CD14-positive monocyte (primary cell): ENCODE measurements at regions not wholly inside any gene's neighbourhood (a gene's known extent, or its start where the extent isn't known, plus 50 kb on each side); places are given as distances from the start of the nearest gene placed in this dataset.

Experiments used
- DNase-seq, 3 donors: peaks; one replicate each; pipeline ENCODE4 v3.0.0-alpha.2; 2011 to 2022
- H2AFZ ChIP-seq: 2 replicates; pipeline ENCODE4 v1.6.0; 2012; ENCODE audit warnings: mild to moderate bottlenecking, low read depth, low read length, inconsistent platforms; ENCODE audit not compliant: insufficient read depth, poor library complexity, severe bottlenecking
- H3K27ac ChIP-seq, 2 donors: 1 replicate in 1 of 2; 2 replicates in 1 of 2; pipeline ENCODE4 v1.5.1; 2012 to 2013; ENCODE audit warnings: low read length in 2 of 2, control low read depth in 1 of 2, inconsistent platforms in 1 of 2, low read depth in 1 of 2, mild to moderate bottlenecking in 1 of 2
- H3K27me3 ChIP-seq, 2 donors: one replicate each; pipeline versions ENCODE4 v1.6.0 to v1.6.1; 2011 to 2013; ENCODE audit warnings: low read length in 2 of 2; ENCODE audit not compliant: control insufficient read depth in 2 of 2, insufficient read depth in 2 of 2
- H3K36me3 ChIP-seq, 2 donors: replicated peaks in 1 of 2; 1 replicate in 1 of 2; 2 replicates in 1 of 2; pipeline versions ENCODE4 v1.5.1 to v1.6.1; 2012 to 2013; ENCODE audit warnings: low read length in 2 of 2, control low read depth in 1 of 2, inconsistent platforms in 1 of 2, mild to moderate bottlenecking in 1 of 2; ENCODE audit not compliant: insufficient read depth in 2 of 2, control insufficient read depth in 1 of 2
- H3K4me1 ChIP-seq, 2 donors: 1 replicate in 1 of 2; 2 replicates in 1 of 2; pipeline versions ENCODE4 v1.5.1 to v1.6.1; 2012 to 2013; ENCODE audit warnings: low read length in 2 of 2, control low read depth in 1 of 2, inconsistent platforms in 1 of 2, mild to moderate bottlenecking in 1 of 2, moderate library complexity in 1 of 2; ENCODE audit not compliant: insufficient read depth in 2 of 2, control insufficient read depth in 1 of 2
- H3K4me2 ChIP-seq: replicated peaks from 2 replicates; pipeline ENCODE3; 2012; ENCODE audit warnings: low read length, moderate library complexity, mild to moderate bottlenecking; ENCODE audit not compliant: poor library complexity, severe bottlenecking; ENCODE audit errors: extremely low read depth
- H3K4me3 ChIP-seq, 3 experiments: fragments of 200-600 bp in 1 of 3; sonication (generic) in 1 of 3; replicated peaks in 1 of 3; 1 replicate in 2 of 3; 2 replicates in 1 of 3; pipeline ENCODE4 v1.5.1; 2011 to 2013; ENCODE audit warnings: low read length in 3 of 3, mild to moderate bottlenecking in 3 of 3, control low read depth in 2 of 3, low read depth in 2 of 3, inconsistent platforms in 1 of 3, moderate library complexity in 1 of 3
- H3K79me2 ChIP-seq: 2 replicates; pipeline ENCODE4 v1.6.0; 2012; ENCODE audit warnings: mild to moderate bottlenecking, control low read depth, inconsistent platforms, low read length, moderate library complexity; ENCODE audit not compliant: insufficient read depth
- H3K9ac ChIP-seq: 2 replicates; pipeline ENCODE4 v1.6.0; 2017; ENCODE audit warnings: low read length, mild to moderate bottlenecking; ENCODE audit not compliant: insufficient read depth, poor library complexity, severe bottlenecking
- H3K9me3 ChIP-seq, 2 donors: replicated peaks in 1 of 2; 1 replicate in 1 of 2; 2 replicates in 1 of 2; pipeline versions ENCODE4 v1.5.1 to v1.6.1; 2012 to 2013; ENCODE audit warnings: low read length in 2 of 2, control low read depth in 1 of 2; ENCODE audit not compliant: control insufficient read depth in 1 of 2, insufficient read depth in 1 of 2
- H4K20me1 ChIP-seq: 2 replicates; pipeline ENCODE4 v1.6.0; 2012; ENCODE audit warnings: mild to moderate bottlenecking, low read length, control low read depth, moderate library complexity; ENCODE audit not compliant: insufficient read depth
- H3K27ac Mint-ChIP-seq, 7 donors: one replicate each; pipeline ENCODE4 v1.8.0; 2020; ENCODE audit warnings: mild to moderate bottlenecking in 7 of 7, mixed read lengths in 7 of 7, moderate library complexity in 6 of 7, inconsistent platforms in 2 of 7
- H3K27me3 Mint-ChIP-seq, 3 donors: one replicate each; pipeline ENCODE4 v1.8.0; 2021 to 2022; ENCODE audit warnings: low read depth in 3 of 3, mild to moderate bottlenecking in 3 of 3, mixed read lengths in 3 of 3, moderate library complexity in 3 of 3, inconsistent platforms in 1 of 3
- H3K36me3 Mint-ChIP-seq, 2 donors: one replicate each; pipeline ENCODE4 v1.8.0; 2020; ENCODE audit warnings: mixed read lengths in 2 of 2, inconsistent platforms in 1 of 2, mild to moderate bottlenecking in 1 of 2
- H3K4me1 Mint-ChIP-seq: one replicate; pipeline ENCODE4 v1.8.0; 2020; ENCODE audit warnings: mild to moderate bottlenecking, mixed read lengths
- H3K4me3 Mint-ChIP-seq, 2 donors: one replicate each; pipeline ENCODE4 v1.8.0; 2020; ENCODE audit warnings: mild to moderate bottlenecking in 2 of 2, mixed read lengths in 2 of 2, moderate library complexity in 1 of 2
- H3K9me3 Mint-ChIP-seq, 7 donors: one replicate each; pipeline ENCODE4 v1.8.0; 2020 to 2022; ENCODE audit warnings: mixed read lengths in 7 of 7, mild to moderate bottlenecking in 6 of 7, moderate library complexity in 6 of 7, inconsistent platforms in 2 of 7
- WGBS: methylation state at CpG from one replicate; pipeline ENCODE4 v1.1.5; 2013; ENCODE audit warnings: missing lambda C conversion rate; ENCODE audit not compliant: insufficient coverage; 5-methylcytosine and 5-hydroxymethylcytosine counted together
- intact Hi-C, 2 donors: fragments of 100-400 bp; cut with micrococcal nuclease; formaldehyde crosslinking; loops; one replicate each; pipeline versions ENCODE4 v1.15.0 to v1.15.1; 2023
- TF ChIP-seq, protein P1 (sequence below): fragments of 200-600 bp; IDR thresholded peaks from one replicate; pipeline ENCODE4 v1.8.0; 2022; ENCODE audit warnings: antibody characterized with exemption, mild to moderate bottlenecking

GRCh38 chr2:128607911-128608506, 289.3 kb upstream of the HS6ST1 start:
- Histone ChIP-seq H2AFZ (no peak overlapping the region), H3K4me2 (no peak overlapping the region), H3K79me2 (no peaks in the 10 kb centered on the region), H3K4me1 (peaks cover 8% of the 10 kb centered on the region in 2 donors), H3K36me3 (no peaks in the 10 kb centered on the region), H3K9me3 (no peaks in the 10 kb centered on the region), H3K9ac (no peak overlapping the region), H3K4me3 (no peak overlapping the region), H4K20me1 (no peaks in the 10 kb centered on the region), H3K27me3 (no peaks in the 10 kb centered on the region), H3K27ac (no peak overlapping the region)
- H3K27ac Mint-ChIP-seq = no peak overlapping the region
- H3K27me3 Mint-ChIP-seq = peaks cover 0 to 3% (median 1%) of the 10 kb centered on the region in 3 donors
- peaks cover 10% of the 10 kb centered on the region for H3K4me1 Mint-ChIP-seq
- no peaks in the 10 kb centered on the region for H3K36me3 Mint-ChIP-seq
- 92% methylated on average over 21 of the region's 23 CpGs for WGBS
- DNase-seq = no peak
- intact Hi-C loops = no loop called here
- no peaks in the 10 kb centered on the region for H3K9me3 Mint-ChIP-seq
- TF ChIP-seq, protein P1, sequence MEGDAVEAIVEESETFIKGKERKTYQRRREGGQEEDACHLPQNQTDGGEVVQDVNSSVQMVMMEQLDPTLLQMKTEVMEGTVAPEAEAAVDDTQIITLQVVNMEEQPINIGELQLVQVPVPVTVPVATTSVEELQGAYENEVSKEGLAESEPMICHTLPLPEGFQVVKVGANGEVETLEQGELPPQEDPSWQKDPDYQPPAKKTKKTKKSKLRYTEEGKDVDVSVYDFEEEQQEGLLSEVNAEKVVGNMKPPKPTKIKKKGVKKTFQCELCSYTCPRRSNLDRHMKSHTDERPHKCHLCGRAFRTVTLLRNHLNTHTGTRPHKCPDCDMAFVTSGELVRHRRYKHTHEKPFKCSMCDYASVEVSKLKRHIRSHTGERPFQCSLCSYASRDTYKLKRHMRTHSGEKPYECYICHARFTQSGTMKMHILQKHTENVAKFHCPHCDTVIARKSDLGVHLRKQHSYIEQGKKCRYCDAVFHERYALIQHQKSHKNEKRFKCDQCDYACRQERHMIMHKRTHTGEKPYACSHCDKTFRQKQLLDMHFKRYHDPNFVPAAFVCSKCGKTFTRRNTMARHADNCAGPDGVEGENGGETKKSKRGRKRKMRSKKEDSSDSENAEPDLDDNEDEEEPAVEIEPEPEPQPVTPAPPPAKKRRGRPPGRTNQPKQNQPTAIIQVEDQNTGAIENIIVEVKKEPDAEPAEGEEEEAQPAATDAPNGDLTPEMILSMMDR = no peak
- H3K4me3 Mint-ChIP-seq = no peak overlapping the region

DNA sequence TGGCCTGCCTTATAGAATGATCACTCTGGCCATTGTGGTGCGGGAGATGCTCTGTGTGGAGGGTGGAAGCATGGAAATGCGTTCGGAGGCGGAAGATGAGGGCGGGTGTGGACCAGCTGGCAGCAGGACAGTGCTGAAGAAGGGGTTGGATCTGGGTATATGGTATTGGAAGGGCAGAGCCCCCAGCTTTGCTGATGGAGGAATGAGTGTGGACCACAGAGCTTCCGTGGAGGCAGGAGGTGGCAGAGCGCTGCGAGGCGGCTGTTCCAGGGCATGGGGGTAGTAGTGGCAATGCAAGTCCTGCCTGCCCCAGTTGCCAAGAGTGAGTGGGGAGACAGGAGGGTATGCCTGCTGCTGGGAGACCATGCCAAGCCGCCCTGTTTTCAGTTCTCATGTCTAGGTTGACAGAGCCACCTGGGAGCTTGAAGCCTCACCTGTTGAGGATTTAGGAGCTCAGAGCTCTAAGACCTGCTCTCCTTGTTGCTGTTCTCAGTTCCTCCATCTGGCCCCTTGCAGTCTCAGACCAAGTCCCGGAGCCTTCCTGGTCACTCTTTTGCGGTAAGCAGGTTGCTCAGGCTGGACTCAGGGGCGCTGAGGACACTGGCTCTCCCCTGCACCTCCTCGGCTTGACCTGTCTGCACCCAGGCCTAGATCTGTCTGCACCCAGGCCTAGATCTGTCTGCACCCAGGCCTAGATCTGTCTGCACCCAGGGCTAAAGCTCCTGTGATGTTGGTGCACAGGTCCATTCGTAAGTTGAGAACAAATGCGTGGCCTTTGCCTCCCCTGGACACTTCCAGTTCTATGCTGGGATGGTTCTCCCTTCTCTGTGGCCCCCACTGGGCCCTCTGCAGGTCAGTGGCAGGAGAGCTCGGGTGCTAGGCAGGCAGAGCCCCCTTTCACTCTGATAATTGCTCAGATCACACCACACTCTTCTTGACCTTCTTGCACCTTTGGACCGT, 290.5 kb upstream of the HS6ST1 start:
- no peak overlapping the region for H3K27ac Mint-ChIP-seq
- Histone ChIP-seq H3K4me3 (no peak overlapping the region), H4K20me1 (no peaks in the 10 kb centered on the region), H3K9me3 (no peaks in the 10 kb centered on the region), H3K4me2 (no peak overlapping the region), H3K79me2 (no peaks in the 10 kb centered on the region), H2AFZ (no peak overlapping the region), H3K4me1 (no peaks in the 10 kb centered on the region), H3K27ac (no peak overlapping the region), H3K27me3 (no peaks in the 10 kb centered on the region), H3K9ac (no peak overlapping the region), H3K36me3 (no peaks in the 10 kb centered on the region)
- no peak for DNase-seq
- no peak overlapping the region for H3K4me3 Mint-ChIP-seq
- intact Hi-C loops = no loop called here
- H3K4me1 Mint-ChIP-seq = peaks cover 2% of the 10 kb centered on the region
- WGBS = 95% methylated on average over 13 of the region's 18 CpGs
- H3K27me3 Mint-ChIP-seq = peaks cover 0 to 3% (median 1%) of the 10 kb centered on the region in 3 donors
- TF ChIP-seq, protein P1 = no peak
- H3K9me3 Mint-ChIP-seq = no peaks in the 10 kb centered on the region
- H3K36me3 Mint-ChIP-seq = no peaks in the 10 kb centered on the region
